ENCODE measurements at regions not wholly inside any gene's neighbourhood (a gene's known extent, or its start where the extent isn't known, plus 50 kb on each side); places are given as distances from the start of the nearest gene placed in this dataset.

DNA sequence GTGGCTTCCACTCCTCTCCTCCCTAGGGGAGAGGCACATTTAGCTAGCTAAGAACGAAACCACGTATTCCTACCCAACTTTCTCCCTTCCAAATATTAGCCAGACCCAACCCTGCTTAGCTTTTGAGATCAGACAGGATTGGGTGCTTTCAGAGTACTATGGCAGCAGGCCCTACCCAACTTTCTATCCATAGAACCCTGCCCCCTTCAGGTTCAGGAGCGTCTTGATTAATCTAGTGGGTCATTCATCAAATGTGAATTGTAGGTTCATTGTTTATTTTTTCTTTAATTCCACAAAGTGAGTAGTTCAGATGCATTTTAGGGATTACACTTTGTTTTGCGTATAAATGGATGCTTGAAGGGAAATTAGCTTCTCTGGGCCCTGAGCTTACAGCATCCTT, 188.3 kb downstream of the MIB1 start:
- no peaks in the 10 kb centered on the region for H3K9me3 ChIP-seq (ENCODE audit: control insufficient read depth in 2 of 2, low read length in 2 of 2)
- Mint-ChIP-seq H3K27me3 (peaks cover 11% of the 10 kb centered on the region), H3K9me3 (no peaks in the 10 kb centered on the region), H3K27ac (no peak overlapping the region), H3K36me3 (no peaks in the 10 kb centered on the region), H3K4me1 (no peaks in the 10 kb centered on the region), H3K4me3 (no peak overlapping the region)
- no peaks in the 10 kb centered on the region for H3K36me3 ChIP-seq (ENCODE audit: control insufficient read depth, insufficient read depth, low read length)
- H3K4me3 ChIP-seq (ENCODE audit: low read depth, low read length): no peak overlapping the region
- DNase-seq (no peak), ATAC-seq (ENCODE audit: low read depth in 2 of 2) (no peak)
- H3K27me3 ChIP-seq (ENCODE audit: control insufficient read depth, insufficient read depth, low read length): peaks cover 7% of the 10 kb centered on the region
- no peaks in the 10 kb centered on the region for H3K4me1 ChIP-seq (ENCODE audit: control insufficient read depth, insufficient read depth, low read length, poor library complexity, severe bottlenecking)
- no peak overlapping the region for H3K27ac ChIP-seq (ENCODE audit: insufficient read depth, low read length, poor library complexity, severe bottlenecking)

- Histone ChIP-seq H3K4me3 (ENCODE audit: low read depth, low read length) (no peak overlapping the region), H3K4me1 (ENCODE audit: control insufficient read depth, insufficient read depth, low read length, poor library complexity, severe bottlenecking) (no peaks in the 10 kb centered on the region), H3K36me3 (ENCODE audit: control insufficient read depth, insufficient read depth, low read length) (no peaks in the 10 kb centered on the region), H3K9me3 (ENCODE audit: control insufficient read depth in 2 of 2, low read length in 2 of 2) (no peaks in the 10 kb centered on the region), H3K27ac (ENCODE audit: insufficient read depth, low read length, poor library complexity, severe bottlenecking) (no peak overlapping the region), H3K27me3 (ENCODE audit: control insufficient read depth, insufficient read depth, low read length) (peaks cover 7% of the 10 kb centered on the region)
- ATAC-seq (ENCODE audit: low read depth in 2 of 2) (no peak), DNase-seq (no peak)
- no peak overlapping the region for H3K4me3 Mint-ChIP-seq
- peaks cover 10% of the 10 kb centered on the region for H3K27me3 Mint-ChIP-seq
- no peaks in the 10 kb centered on the region for H3K4me1 Mint-ChIP-seq
- no peaks in the 10 kb centered on the region for H3K36me3 Mint-ChIP-seq
- H3K27ac Mint-ChIP-seq: no peak overlapping the region
- no peaks in the 10 kb centered on the region for H3K9me3 Mint-ChIP-seq
Measured at GRCh38 chr18:21930177-21930576, 189.6 kb downstream of the MIB1 start.

DNA sequence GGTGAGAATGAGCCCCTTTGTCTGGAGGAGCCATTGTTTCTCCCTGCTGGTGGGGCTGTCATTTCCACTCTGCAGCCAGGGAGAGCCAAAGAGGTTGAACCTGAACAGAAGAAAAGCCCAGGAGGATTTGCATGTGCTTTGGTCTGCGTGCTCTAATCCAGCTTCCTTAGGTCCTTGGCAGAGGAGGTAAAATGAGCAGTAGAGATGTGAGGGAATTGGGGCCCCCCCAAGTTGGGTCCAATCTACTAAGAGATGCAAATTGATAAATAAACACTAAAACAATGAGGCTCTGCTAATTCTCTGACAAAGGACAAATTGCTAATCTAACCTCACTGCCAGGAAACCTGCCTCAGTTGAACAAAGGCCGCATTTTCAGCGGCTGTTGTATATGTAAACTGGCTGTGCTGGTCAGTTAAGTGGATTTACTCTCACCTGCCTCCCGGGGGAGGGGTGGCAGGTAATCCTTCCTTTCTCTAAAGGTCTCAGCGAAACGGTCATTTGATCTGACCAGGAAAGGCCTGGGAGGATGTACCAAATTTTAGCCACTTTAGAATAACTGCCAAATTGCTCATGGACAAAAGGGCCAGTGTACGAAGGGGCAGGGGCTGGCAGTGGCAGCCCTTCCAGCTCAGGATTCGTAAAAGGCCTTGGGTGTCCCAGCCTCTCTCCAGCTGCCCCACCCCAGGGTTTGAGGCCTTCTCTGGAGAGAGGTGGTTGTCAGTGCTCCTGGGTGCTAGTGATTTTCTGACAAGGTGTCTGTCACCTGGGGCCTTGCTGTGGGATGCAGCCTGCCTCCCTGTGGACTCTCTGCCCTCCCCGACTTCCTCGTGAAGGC, 193.6 kb downstream of the MIB1 start:
- no peaks in the 10 kb centered on the region for H3K4me1 Mint-ChIP-seq
- DNase-seq (no peak), ATAC-seq (ENCODE audit: low read depth in 2 of 2) (no peak)
- Histone ChIP-seq H3K4me1 (ENCODE audit: control insufficient read depth, insufficient read depth, low read length, poor library complexity, severe bottlenecking) (no peaks in the 10 kb centered on the region), H3K4me3 (ENCODE audit: low read depth, low read length) (no peak overlapping the region), H3K27ac (ENCODE audit: insufficient read depth, low read length, poor library complexity, severe bottlenecking) (no peak overlapping the region), H3K9me3 (ENCODE audit: control insufficient read depth in 2 of 2, low read length in 2 of 2) (no peaks in the 10 kb centered on the region), H3K36me3 (ENCODE audit: control insufficient read depth, insufficient read depth, low read length) (no peaks in the 10 kb centered on the region), H3K27me3 (ENCODE audit: control insufficient read depth, insufficient read depth, low read length) (no peaks in the 10 kb centered on the region)
- H3K36me3 Mint-ChIP-seq: no peaks in the 10 kb centered on the region
- H3K27ac Mint-ChIP-seq: peak overlapping the region in 1 of 3 donors; percentile 66
- no peaks in the 10 kb centered on the region for H3K9me3 Mint-ChIP-seq
- peaks cover 7% of the 10 kb centered on the region for H3K27me3 Mint-ChIP-seq
- H3K4me3 Mint-ChIP-seq: no peak overlapping the region

DNA sequence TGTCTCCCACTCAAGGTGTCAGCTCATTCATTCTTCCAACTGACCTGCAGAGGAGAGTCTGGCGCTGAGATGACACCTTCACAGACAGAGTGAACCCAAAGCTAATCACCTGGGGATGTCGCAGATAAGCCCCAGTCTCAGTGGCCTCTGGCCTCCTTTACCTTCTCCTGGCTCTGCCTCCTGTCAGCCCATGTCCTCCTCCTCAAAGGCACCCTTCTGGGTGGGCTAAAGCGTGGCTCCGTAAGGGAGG, 194.1 kb downstream of the MIB1 start:
- Histone ChIP-seq H3K9me3 (ENCODE audit: control insufficient read depth in 2 of 2, low read length in 2 of 2) (no peaks in the 10 kb centered on the region), H3K36me3 (ENCODE audit: control insufficient read depth, insufficient read depth, low read length) (no peaks in the 10 kb centered on the region), H3K27ac (ENCODE audit: insufficient read depth, low read length, poor library complexity, severe bottlenecking) (no peak overlapping the region), H3K4me1 (ENCODE audit: control insufficient read depth, insufficient read depth, low read length, poor library complexity, severe bottlenecking) (no peaks in the 10 kb centered on the region), H3K4me3 (ENCODE audit: low read depth, low read length) (no peak overlapping the region), H3K27me3 (ENCODE audit: control insufficient read depth, insufficient read depth, low read length) (no peaks in the 10 kb centered on the region)
- no peaks in the 10 kb centered on the region for H3K9me3 Mint-ChIP-seq
- DNase-seq (no peak), ATAC-seq (ENCODE audit: low read depth in 2 of 2) (no peak)
- no peaks in the 10 kb centered on the region for H3K36me3 Mint-ChIP-seq
- no peak overlapping the region for H3K4me3 Mint-ChIP-seq
- H3K4me1 Mint-ChIP-seq: no peaks in the 10 kb centered on the region
- H3K27me3 Mint-ChIP-seq: peaks cover 7% of the 10 kb centered on the region
- H3K27ac Mint-ChIP-seq: peak overlapping the region in 1 of 3 donors; percentile 66

DNA sequence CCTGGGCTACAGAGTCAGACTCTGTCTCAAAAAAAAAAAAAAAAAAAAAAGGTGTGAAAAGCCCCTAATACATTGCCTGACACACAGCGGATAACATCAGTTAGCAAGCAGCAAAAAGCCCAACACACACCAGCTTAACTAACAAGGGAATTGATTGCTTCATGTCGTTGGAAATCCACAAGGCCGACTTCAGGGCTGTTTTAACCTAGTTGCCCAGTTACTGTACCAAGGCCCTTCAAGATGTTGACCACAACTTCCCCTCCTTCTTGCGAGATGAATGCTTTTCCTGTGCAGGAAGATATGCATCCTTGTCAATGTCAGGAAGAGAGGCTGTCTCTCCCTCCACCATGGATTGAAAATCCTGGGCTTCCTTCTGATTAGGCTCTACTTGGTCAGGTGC, 202.9 kb downstream of the MIB1 start:
- Mint-ChIP-seq H3K4me1 (no peaks in the 10 kb centered on the region), H3K9me3 (peaks cover 0 to 3% (median 0%) of the 10 kb centered on the region in 7 donors), H3K27me3 (peaks cover 4% of the 10 kb centered on the region), H3K27ac (no peak overlapping the region), H3K36me3 (no peaks in the 10 kb centered on the region), H3K4me3 (no peak overlapping the region)
- Histone ChIP-seq H3K27me3 (ENCODE audit: control insufficient read depth, insufficient read depth, low read length) (no peaks in the 10 kb centered on the region), H3K9me3 (ENCODE audit: control insufficient read depth in 2 of 2, low read length in 2 of 2) (no peaks in the 10 kb centered on the region), H3K4me3 (ENCODE audit: low read depth, low read length) (no peak overlapping the region), H3K4me1 (ENCODE audit: control insufficient read depth, insufficient read depth, low read length, poor library complexity, severe bottlenecking) (no peaks in the 10 kb centered on the region), H3K36me3 (ENCODE audit: control insufficient read depth, insufficient read depth, low read length) (no peaks in the 10 kb centered on the region), H3K27ac (ENCODE audit: insufficient read depth, low read length, poor library complexity, severe bottlenecking) (no peak overlapping the region)
- no peak for DNase-seq
- no peak for ATAC-seq (ENCODE audit: low read depth in 2 of 2)

GRCh38 chr18:21949326-21950015, 208.9 kb downstream of the MIB1 start:
- no peaks in the 10 kb centered on the region for H3K4me1 Mint-ChIP-seq
- no peak overlapping the region for H3K27ac Mint-ChIP-seq

GRCh38 chr18:21955757-21956652, 213.4 kb upstream of the GATA6 start:
- H3K9me3 Mint-ChIP-seq: peaks cover 0 to 5% (median 0%) of the 10 kb centered on the region in 7 donors
- H3K27me3 Mint-ChIP-seq: peaks cover 10% of the 10 kb centered on the region
- H3K4me1 Mint-ChIP-seq: peaks cover 0 to 2% (median 0%) of the 10 kb centered on the region in 4 donors
- Histone ChIP-seq H3K27ac (ENCODE audit: insufficient read depth, low read length, poor library complexity, severe bottlenecking) (no peak overlapping the region), H3K27me3 (ENCODE audit: control insufficient read depth, insufficient read depth, low read length) (peaks cover 2% of the 10 kb centered on the region), H3K36me3 (ENCODE audit: control insufficient read depth, insufficient read depth, low read length) (no peaks in the 10 kb centered on the region), H3K4me1 (ENCODE audit: control insufficient read depth, insufficient read depth, low read length, poor library complexity, severe bottlenecking) (no peaks in the 10 kb centered on the region), H3K4me3 (ENCODE audit: low read depth, low read length) (no peak overlapping the region), H3K9me3 (ENCODE audit: control insufficient read depth in 2 of 2, low read length in 2 of 2) (no peaks in the 10 kb centered on the region)
- no peak overlapping the region for H3K27ac Mint-ChIP-seq
- peak; percentile 78 to 82 for ATAC-seq (ENCODE audit: low read depth in 2 of 2)
- no peaks in the 10 kb centered on the region for H3K36me3 Mint-ChIP-seq
- H3K4me3 Mint-ChIP-seq: no peak overlapping the region
- DNase-seq: peak; percentile 60 to 69 (median 68)

More at GRCh38 chr18:21949326-21950015, 208.9 kb downstream of the MIB1 start:
- Mint-ChIP-seq H3K36me3 (no peaks in the 10 kb centered on the region), H3K9me3 (peaks cover 0 to 9% (median 0%) of the 10 kb centered on the region in 7 donors), H3K27me3 (peaks cover 5% of the 10 kb centered on the region), H3K4me3 (no peak overlapping the region)
- Histone ChIP-seq H3K4me1 (ENCODE audit: control insufficient read depth, insufficient read depth, low read length, poor library complexity, severe bottlenecking) (no peaks in the 10 kb centered on the region), H3K9me3 (ENCODE audit: control insufficient read depth in 2 of 2, low read length in 2 of 2) (no peaks in the 10 kb centered on the region), H3K27me3 (ENCODE audit: control insufficient read depth, insufficient read depth, low read length) (peaks cover 5% of the 10 kb centered on the region), H3K36me3 (ENCODE audit: control insufficient read depth, insufficient read depth, low read length) (no peaks in the 10 kb centered on the region), H3K27ac (ENCODE audit: insufficient read depth, low read length, poor library complexity, severe bottlenecking) (no peak overlapping the region), H3K4me3 (ENCODE audit: low read depth, low read length) (no peak overlapping the region)
- ATAC-seq (ENCODE audit: low read depth in 2 of 2) (no peak), DNase-seq (no peak)
